ENCODE measurements at regions not wholly inside any gene's neighbourhood (a gene's known extent, or its start where the extent isn't known, plus 50 kb on each side); places are given as distances from the start of the nearest gene placed in this dataset.

DNA sequence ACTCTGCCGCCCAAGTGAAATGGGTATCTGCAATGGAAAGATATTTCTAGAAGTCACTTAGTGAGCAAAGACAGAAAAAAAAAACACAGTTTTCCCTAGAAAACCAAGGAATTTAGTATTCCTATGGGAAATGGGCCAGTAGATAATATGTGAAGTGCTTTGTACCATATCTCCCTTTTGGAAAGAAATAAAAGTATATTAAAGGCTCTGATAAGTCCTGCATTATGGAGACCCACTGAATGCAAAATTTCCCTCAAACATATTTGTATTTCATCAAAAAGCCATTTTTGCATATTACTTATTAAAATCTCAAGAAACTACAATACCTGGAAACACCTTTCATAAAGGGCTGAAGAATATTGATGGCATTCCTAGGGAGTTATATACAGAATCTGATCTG is 51.6 kb upstream of the DYNLRB2 start:
- H3K4me1 Mint-ChIP-seq (ENCODE audit: low read depth, unreplicated experiment), result no peaks in the 10 kb centered on the region
- H3K27me3 Mint-ChIP-seq (ENCODE audit: unreplicated experiment), result no peaks in the 10 kb centered on the region
- TF ChIP-seq, protein P1, sequence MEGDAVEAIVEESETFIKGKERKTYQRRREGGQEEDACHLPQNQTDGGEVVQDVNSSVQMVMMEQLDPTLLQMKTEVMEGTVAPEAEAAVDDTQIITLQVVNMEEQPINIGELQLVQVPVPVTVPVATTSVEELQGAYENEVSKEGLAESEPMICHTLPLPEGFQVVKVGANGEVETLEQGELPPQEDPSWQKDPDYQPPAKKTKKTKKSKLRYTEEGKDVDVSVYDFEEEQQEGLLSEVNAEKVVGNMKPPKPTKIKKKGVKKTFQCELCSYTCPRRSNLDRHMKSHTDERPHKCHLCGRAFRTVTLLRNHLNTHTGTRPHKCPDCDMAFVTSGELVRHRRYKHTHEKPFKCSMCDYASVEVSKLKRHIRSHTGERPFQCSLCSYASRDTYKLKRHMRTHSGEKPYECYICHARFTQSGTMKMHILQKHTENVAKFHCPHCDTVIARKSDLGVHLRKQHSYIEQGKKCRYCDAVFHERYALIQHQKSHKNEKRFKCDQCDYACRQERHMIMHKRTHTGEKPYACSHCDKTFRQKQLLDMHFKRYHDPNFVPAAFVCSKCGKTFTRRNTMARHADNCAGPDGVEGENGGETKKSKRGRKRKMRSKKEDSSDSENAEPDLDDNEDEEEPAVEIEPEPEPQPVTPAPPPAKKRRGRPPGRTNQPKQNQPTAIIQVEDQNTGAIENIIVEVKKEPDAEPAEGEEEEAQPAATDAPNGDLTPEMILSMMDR (IDR thresholded peaks at IDR 0.05; ENCODE audit: partially characterized antibody, unreplicated experiment), result no peak
- H3K36me3 Mint-ChIP-seq (ENCODE audit: unreplicated experiment), result no peaks in the 10 kb centered on the region
- DNase-seq, result no peak
- H3K9me3 Mint-ChIP-seq (ENCODE audit: unreplicated experiment), result peaks cover 2% of the 10 kb centered on the region
- H3K27ac Mint-ChIP-seq (ENCODE audit: unreplicated experiment), result no peak overlapping the region
- no peak overlapping the region for H3K4me3 Mint-ChIP-seq (ENCODE audit: unreplicated experiment)

DNA sequence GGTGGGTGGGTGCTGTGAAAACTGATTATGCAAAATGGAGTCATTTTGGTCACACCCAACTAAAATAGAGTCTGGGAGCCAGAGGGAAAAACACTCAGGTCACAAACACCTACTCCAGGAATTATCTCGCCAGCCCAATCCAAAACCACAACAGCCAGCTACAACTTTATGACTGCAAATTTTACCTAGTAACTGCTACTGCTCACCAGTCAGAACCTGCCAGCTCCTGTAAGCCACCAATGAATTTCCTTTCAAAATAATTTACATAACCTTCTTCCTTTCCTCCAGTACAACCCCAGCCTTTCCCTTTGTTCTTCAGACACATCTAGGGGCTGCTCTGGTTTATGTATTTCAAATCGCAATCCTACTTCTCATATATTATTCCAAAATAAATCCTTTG is 52.6 kb upstream of the DYNLRB2 start:
- DNase-seq, result no peak
- TF ChIP-seq, protein P1 (IDR thresholded peaks at IDR 0.05; ENCODE audit: partially characterized antibody, unreplicated experiment), result no peak
- H3K27me3 Mint-ChIP-seq (ENCODE audit: unreplicated experiment), result no peaks in the 10 kb centered on the region
- no peak overlapping the region for H3K27ac Mint-ChIP-seq (ENCODE audit: unreplicated experiment)
- no peaks in the 10 kb centered on the region for H3K36me3 Mint-ChIP-seq (ENCODE audit: unreplicated experiment)
- no peak overlapping the region for H3K4me3 Mint-ChIP-seq (ENCODE audit: unreplicated experiment)
- no peaks in the 10 kb centered on the region for H3K4me1 Mint-ChIP-seq (ENCODE audit: low read depth, unreplicated experiment)
- H3K9me3 Mint-ChIP-seq (ENCODE audit: unreplicated experiment), result no peaks in the 10 kb centered on the region

DNA sequence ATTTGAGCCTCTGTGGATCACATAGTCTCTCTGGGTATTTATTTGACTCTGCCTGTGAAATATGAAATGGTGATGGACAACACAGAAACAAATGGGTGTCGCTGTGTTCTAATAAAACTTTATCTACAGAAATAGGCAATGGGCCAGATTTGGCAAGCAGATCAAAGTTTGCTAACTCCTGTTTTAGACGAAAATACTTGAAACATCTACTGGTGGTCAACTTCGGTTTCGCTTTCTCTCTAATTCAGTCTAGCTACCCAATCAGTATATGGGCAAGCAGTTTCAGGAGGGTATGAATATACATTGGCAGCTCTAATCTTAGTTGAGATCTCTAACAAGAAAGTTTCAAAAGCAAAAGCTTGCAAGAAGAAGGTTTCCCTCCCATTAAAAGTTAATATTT is 60.1 kb upstream of the DYNLRB2 start:
- no peak for DNase-seq
- no peaks in the 10 kb centered on the region for H3K4me1 Mint-ChIP-seq (ENCODE audit: low read depth, unreplicated experiment)
- no peak overlapping the region for H3K4me3 Mint-ChIP-seq (ENCODE audit: unreplicated experiment)
- no peaks in the 10 kb centered on the region for H3K9me3 Mint-ChIP-seq (ENCODE audit: unreplicated experiment)
- no peaks in the 10 kb centered on the region for H3K27me3 Mint-ChIP-seq (ENCODE audit: unreplicated experiment)
- TF ChIP-seq, protein P1 (IDR thresholded peaks at IDR 0.05; ENCODE audit: partially characterized antibody, unreplicated experiment), result no peak
- no peaks in the 10 kb centered on the region for H3K36me3 Mint-ChIP-seq (ENCODE audit: unreplicated experiment)
- no peak overlapping the region for H3K27ac Mint-ChIP-seq (ENCODE audit: unreplicated experiment)

DNA sequence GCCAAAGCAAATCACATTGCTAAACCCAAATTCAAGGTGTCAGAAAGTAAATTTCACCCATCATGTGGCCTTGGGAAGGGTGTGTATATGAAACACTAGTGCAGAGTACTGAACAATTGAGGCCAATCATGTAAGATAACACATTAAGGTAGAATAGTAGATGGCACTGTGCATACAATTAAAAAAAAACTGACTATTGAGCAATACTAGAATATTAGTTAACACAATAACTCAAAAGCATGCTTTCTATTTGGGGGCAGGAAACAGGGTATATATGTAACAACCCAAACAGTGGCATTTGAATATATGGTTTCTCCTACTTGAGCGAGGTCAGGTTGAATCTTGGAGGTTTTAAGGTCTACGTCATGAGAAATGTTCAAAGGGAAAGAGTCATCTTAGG is 63.0 kb upstream of the DYNLRB2 start:
- H3K9me3 Mint-ChIP-seq (ENCODE audit: unreplicated experiment), result no peaks in the 10 kb centered on the region
- no peaks in the 10 kb centered on the region for H3K27me3 Mint-ChIP-seq (ENCODE audit: unreplicated experiment)
- H3K4me1 Mint-ChIP-seq (ENCODE audit: low read depth, unreplicated experiment), result no peaks in the 10 kb centered on the region
- no peak overlapping the region for H3K27ac Mint-ChIP-seq (ENCODE audit: unreplicated experiment)
- no peaks in the 10 kb centered on the region for H3K36me3 Mint-ChIP-seq (ENCODE audit: unreplicated experiment)
- H3K4me3 Mint-ChIP-seq (ENCODE audit: unreplicated experiment), result no peak overlapping the region
- DNase-seq, result no peak
- TF ChIP-seq, protein P1 (IDR thresholded peaks at IDR 0.05; ENCODE audit: partially characterized antibody, unreplicated experiment), result no peak

DNA sequence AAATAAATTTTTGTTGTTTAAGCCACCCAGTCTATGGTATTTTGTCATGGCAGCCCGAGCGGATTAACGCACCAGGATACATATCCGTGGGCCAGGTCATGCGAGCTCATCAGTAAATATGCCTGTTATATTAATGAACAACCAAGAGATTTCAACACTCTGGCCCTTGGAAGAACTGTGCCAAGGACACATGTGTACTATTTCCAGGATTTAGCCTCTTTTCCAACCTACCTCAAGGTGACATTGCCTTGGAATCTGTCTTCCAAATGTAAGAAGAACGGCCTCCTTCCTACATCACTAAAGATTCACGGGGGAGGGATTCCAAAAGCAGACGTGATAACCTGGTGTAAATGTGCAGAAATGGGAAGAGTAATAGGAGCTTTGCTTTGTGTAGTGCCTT is 72.8 kb upstream of the DYNLRB2 start:
- Mint-ChIP-seq H3K27ac (ENCODE audit: unreplicated experiment) (no peak overlapping the region), H3K4me3 (ENCODE audit: unreplicated experiment) (no peak overlapping the region), H3K9me3 (ENCODE audit: unreplicated experiment) (no peaks in the 10 kb centered on the region), H3K36me3 (ENCODE audit: unreplicated experiment) (peaks cover 5% of the 10 kb centered on the region), H3K4me1 (ENCODE audit: low read depth, unreplicated experiment) (no peaks in the 10 kb centered on the region), H3K27me3 (ENCODE audit: unreplicated experiment) (peaks cover 4% of the 10 kb centered on the region)
- DNase-seq, result no peak
- TF ChIP-seq, protein P1 (IDR thresholded peaks at IDR 0.05; ENCODE audit: partially characterized antibody, unreplicated experiment), result no peak

Measured in glutamatergic neuron (in vitro differentiated cells).